Peyer's patch (tissue), 4 donors: ENCODE measurements at regions not wholly inside any gene's neighbourhood (a gene's known extent, or its start where the extent isn't known, plus 50 kb on each side); places are given as distances from the start of the nearest gene placed in this dataset.

Source experiments
- DNase-seq, 3 donors: peaks; one replicate each; pipeline ENCODE4 v3.0.0-alpha.2; 2017 to 2019
- H3K27ac ChIP-seq, 4 donors: fragments of 200-600 bp; sonication (generic); one replicate each; pipeline ENCODE4 v1.5.1; 2016 to 2019
- H3K27me3 ChIP-seq, 2 donors: fragments of 200-600 bp; sonication (generic); one replicate each; pipeline ENCODE4 v1.5.1; 2019
- H3K36me3 ChIP-seq, 3 donors: fragments of 200-600 bp; sonication (generic); one replicate each; pipeline ENCODE4 v1.5.1; 2016 to 2019
- H3K4me1 ChIP-seq, 4 donors: fragments of 200-600 bp; sonication (generic); one replicate each; pipeline ENCODE4 v1.5.1; 2016 to 2019
- H3K4me3 ChIP-seq, 4 donors: fragments of 200-600 bp; sonication (generic); 1 replicate in 3 of 4; 2 replicates in 1 of 4; pipeline ENCODE4 v1.5.1; 2016 to 2019; ENCODE audit warnings: mild to moderate bottlenecking in 1 of 4
- H3K9me3 ChIP-seq, 4 donors: fragments of 200-600 bp; sonication (generic); one replicate each; pipeline ENCODE4 v1.5.1; 2016 to 2019; ENCODE audit warnings: mild to moderate bottlenecking in 1 of 4
- CTCF ChIP-seq, 6 experiments: fragments of 450-650 bp in 4 of 6; fragments of 200-600 bp in 2 of 6; sonication (generic) in 1 of 6; IDR thresholded peaks; one replicate each; pipeline ENCODE4 v1.5.1; 2017 to 2019; ENCODE audit warnings: antibody characterized with exemption in 6 of 6, mild to moderate bottlenecking in 3 of 6, moderate library complexity in 1 of 6
- POLR2A ChIP-seq, 2 donors: fragments of 450-650 bp; IDR thresholded peaks; one replicate each; pipeline ENCODE4 v1.5.1; 2017; ENCODE audit warnings: antibody characterized with exemption in 2 of 2, mild to moderate bottlenecking in 2 of 2, moderate library complexity in 2 of 2

GRCh38 chr9:91118704-91119025 is 243.1 kb downstream of the AUH start:
- Histone ChIP-seq H3K4me3 (peak overlapping the region in 1 of 4 donors; percentile 34), H3K36me3 (no peaks in the 10 kb centered on the region), H3K9me3 (no peaks in the 10 kb centered on the region), H3K27ac (peak overlapping the region in 1 of 4 donors; percentile 9), H3K4me1 (peaks cover 0 to 14% (median 0%) of the 10 kb centered on the region in 4 donors), H3K27me3 (no peaks in the 10 kb centered on the region)
- no peak for DNase-seq
- no peak for TF ChIP-seq POLR2A (IDR thresholded peaks at IDR 0.05)
- TF ChIP-seq CTCF (IDR thresholded peaks at IDR 0.05), result no peak

DNA sequence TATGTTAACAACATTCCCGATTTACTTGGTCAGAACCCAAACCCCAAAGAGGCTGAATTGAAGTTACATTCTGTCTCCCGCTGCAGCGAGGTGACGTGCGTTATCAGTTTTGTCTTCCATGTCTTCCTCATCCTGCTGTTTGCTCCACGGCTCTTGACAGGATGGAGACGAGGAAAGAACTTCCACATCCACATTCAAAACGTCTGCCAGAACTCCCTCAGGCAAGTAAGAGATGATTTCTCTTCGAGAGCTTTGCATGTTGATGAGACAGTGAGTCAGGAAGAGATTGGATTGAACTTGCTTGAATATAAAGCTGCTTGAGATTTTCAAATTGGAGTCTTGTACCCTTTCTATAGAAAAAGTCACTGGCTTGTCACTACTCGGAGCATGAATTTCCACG is 242.6 kb downstream of the AUH start:
- no peak for DNase-seq
- Histone ChIP-seq H3K36me3 (no peaks in the 10 kb centered on the region), H3K9me3 (no peaks in the 10 kb centered on the region), H3K27me3 (no peaks in the 10 kb centered on the region), H3K4me1 (peaks cover 0 to 14% (median 0%) of the 10 kb centered on the region in 4 donors), H3K27ac (peak overlapping the region in 1 of 4 donors; percentile 29), H3K4me3 (no peak overlapping the region)
- no peak for TF ChIP-seq POLR2A (IDR thresholded peaks at IDR 0.05)

DNA sequence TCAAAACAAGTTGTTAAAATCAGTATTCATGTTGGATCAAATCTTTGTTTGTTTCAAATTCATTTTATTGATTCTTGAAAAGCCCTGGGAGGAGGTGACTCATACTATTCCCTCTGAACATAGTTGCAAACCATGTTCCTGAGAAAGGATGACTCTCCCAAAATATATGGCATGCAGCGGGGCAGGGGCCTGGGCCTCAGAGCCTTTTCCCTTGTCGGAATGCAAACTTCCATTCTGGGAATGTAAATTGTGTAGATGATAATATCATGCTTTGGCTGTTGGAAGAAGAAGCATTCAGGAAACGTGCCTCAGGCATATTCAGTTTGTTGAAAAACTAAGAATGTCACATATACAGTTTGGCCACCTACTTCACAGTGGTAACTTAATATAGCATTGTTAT is 242.0 kb downstream of the AUH start:
- Histone ChIP-seq H3K27ac (peak overlapping the region in 1 of 4 donors; percentile 29), H3K9me3 (no peaks in the 10 kb centered on the region), H3K27me3 (no peaks in the 10 kb centered on the region), H3K36me3 (no peaks in the 10 kb centered on the region), H3K4me3 (no peak overlapping the region), H3K4me1 (peaks cover 0 to 14% (median 0%) of the 10 kb centered on the region in 4 donors)
- TF ChIP-seq POLR2A (IDR thresholded peaks at IDR 0.05) (no peak), CTCF (IDR thresholded peaks at IDR 0.05) (no peak)
- no peak for DNase-seq

DNA sequence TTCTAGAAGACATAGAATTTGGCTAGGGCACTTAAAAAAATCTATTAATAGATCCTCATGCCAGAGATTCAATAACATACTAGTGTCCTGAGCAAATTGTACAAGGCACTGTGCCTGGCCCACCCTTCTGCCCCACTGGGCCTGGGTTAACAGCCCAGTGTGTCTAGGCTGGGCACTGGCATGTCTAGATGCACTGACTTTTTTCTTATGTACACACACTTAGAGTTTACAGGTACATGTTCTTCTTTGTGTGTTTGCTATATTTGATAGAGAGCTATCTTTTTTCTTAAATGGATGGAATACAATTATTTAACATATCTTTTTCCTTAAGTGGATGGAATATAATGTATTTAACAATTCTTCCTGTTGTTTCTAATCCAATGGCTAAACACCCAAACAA is 241.5 kb downstream of the AUH start:
- H3K36me3 ChIP-seq, result no peaks in the 10 kb centered on the region
- no peak for DNase-seq
- H3K4me1 ChIP-seq, result peaks cover 0 to 14% (median 0%) of the 10 kb centered on the region in 4 donors
- no peak overlapping the region for H3K4me3 ChIP-seq
- H3K27me3 ChIP-seq, result no peaks in the 10 kb centered on the region
- H3K9me3 ChIP-seq, result no peaks in the 10 kb centered on the region
- peak overlapping the region in 1 of 4 donors; percentile 29 for H3K27ac ChIP-seq
- TF ChIP-seq CTCF (IDR thresholded peaks at IDR 0.05) (no peak), POLR2A (IDR thresholded peaks at IDR 0.05) (no peak)

DNA sequence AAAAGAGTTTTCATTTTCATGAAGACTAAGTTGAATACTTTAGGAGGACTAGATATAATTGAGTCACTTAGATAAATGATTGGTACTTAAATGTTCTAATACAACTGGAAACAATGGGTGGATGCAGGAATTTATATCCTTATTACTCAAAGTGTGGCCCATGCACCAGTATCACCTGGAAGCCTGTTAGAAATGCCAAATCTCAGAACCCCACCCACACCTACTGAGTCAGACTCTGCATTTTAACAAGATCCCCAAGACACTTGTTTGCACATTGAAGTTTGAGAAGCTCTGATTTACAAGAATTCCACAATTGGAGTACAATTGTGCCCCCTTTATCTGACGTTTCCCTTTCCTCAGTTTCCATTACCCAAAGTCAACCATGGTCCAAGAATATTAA is 239.0 kb downstream of the AUH start:
- H3K4me3 ChIP-seq, result no peak overlapping the region
- H3K4me1 ChIP-seq, result peaks cover 0 to 14% (median 0%) of the 10 kb centered on the region in 4 donors
- no peaks in the 10 kb centered on the region for H3K27me3 ChIP-seq
- no peaks in the 10 kb centered on the region for H3K36me3 ChIP-seq
- no peaks in the 10 kb centered on the region for H3K9me3 ChIP-seq
- no peak overlapping the region for H3K27ac ChIP-seq
- no peak for TF ChIP-seq CTCF (IDR thresholded peaks at IDR 0.05)
- no peak for DNase-seq

DNA sequence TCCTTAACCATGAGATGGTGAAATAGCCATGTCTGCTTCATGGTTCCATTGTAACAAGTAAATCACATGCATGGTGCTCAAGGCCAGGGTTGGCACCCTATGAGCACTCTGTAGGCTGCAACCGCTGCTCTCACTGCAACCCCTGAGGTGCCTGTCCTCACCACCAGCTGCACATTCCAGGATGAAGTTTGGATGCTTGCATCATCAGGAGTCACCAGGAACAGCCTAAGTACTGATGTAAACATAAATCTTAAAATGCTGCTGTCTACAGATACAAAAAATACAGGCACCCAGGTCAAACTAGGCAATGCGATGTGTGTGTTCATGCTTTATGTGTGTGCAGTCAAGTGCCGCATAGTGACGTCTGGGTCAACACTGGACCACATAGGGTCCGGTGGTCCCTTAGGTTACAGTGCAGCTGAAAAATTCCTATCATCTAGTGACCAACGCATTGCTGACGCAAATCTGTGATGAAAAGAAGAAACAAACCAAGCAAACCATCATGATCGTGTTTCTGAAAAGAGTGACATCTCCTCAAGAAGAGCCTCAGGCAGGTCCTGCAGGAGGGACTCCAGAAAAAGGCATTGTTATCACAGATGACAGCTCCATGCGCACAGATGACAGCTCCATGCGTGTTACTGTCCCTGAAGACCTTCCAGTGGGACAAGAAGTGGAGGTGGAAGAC is 234.8 kb downstream of the AUH start:
- Histone ChIP-seq H3K9me3 (no peaks in the 10 kb centered on the region), H3K4me3 (no peak overlapping the region), H3K27me3 (no peaks in the 10 kb centered on the region), H3K36me3 (no peaks in the 10 kb centered on the region), H3K27ac (no peak overlapping the region), H3K4me1 (peaks cover 0 to 5% (median 0%) of the 10 kb centered on the region in 4 donors)
- DNase-seq, result no peak
- TF ChIP-seq POLR2A (IDR thresholded peaks at IDR 0.05) (no peak), CTCF (IDR thresholded peaks at IDR 0.05) (no peak)
